ENCODE measurements at regions not wholly inside any gene's neighbourhood (a gene's known extent, or its start where the extent isn't known, plus 50 kb on each side); places are given as distances from the start of the nearest gene placed in this dataset.

- no peak for TF ChIP-seq CTCF (conservative IDR thresholded peaks at IDR 0.05)
- peak overlapping the region; percentile 15; the same call in 1 of the 2 replicates for H3K27ac ChIP-seq
Measured at GRCh38 chr15:35888815-35889214, 342.9 kb upstream of the DPH6 start.

- no peak overlapping the region for H3K27ac ChIP-seq
- no peak for TF ChIP-seq CTCF (conservative IDR thresholded peaks at IDR 0.05)
Measured at GRCh38 chr15:35907511-35907910, 361.5 kb upstream of the DPH6 start.

- TF ChIP-seq CTCF (conservative IDR thresholded peaks at IDR 0.05) = no peak
- H3K27ac ChIP-seq = no peak overlapping the region
Measured at GRCh38 chr15:35909414-35909813, 363.4 kb upstream of the DPH6 start.

GRCh38 chr15:35910227-35910626, 364.3 kb upstream of the DPH6 start:
- no peak overlapping the region for H3K27ac ChIP-seq
- no peak for TF ChIP-seq CTCF (conservative IDR thresholded peaks at IDR 0.05)

- no peak for TF ChIP-seq CTCF (conservative IDR thresholded peaks at IDR 0.05)
- H3K27ac ChIP-seq = no peak overlapping the region
Measured at GRCh38 chr15:35911052-35911777, 365.2 kb upstream of the DPH6 start.

- no peak; the same call in 1 of the 2 replicates for TF ChIP-seq CTCF (conservative IDR thresholded peaks at IDR 0.05)
- H3K27ac ChIP-seq = no peak overlapping the region
Measured at GRCh38 chr15:35912196-35912595, 366.2 kb upstream of the DPH6 start.

- TF ChIP-seq CTCF (conservative IDR thresholded peaks at IDR 0.05) = no peak
- H3K27ac ChIP-seq = no peak overlapping the region
Measured at GRCh38 chr15:35914573-35914972, 368.6 kb upstream of the DPH6 start.
